Astrocyte (in vitro differentiated cells and primary cell): ENCODE measurements at regions not wholly inside any gene's neighbourhood (a gene's known extent, or its start where the extent isn't known, plus 50 kb on each side); places are given as distances from the start of the nearest gene placed in this dataset.

Experiments
- DNase-seq: peaks from one replicate; pipeline ENCODE4 v3.0.0-alpha.2; 2010; ENCODE audit warnings: low read depth
- FAIRE-seq: peaks from 2 replicates; lab custom pipeline; 2011; peaks lifted over from hg19 to GRCh38; lab: Jason Lieb, UNC
- H2AFZ ChIP-seq: 2 replicates; pipeline ENCODE4 v1.6.0; 2012; ENCODE audit warnings: low read depth, low read length, inconsistent platforms
- H3K27ac ChIP-seq: 2 replicates; pipeline ENCODE4 v1.5.1; 2011; ENCODE audit warnings: low read depth, low read length, inconsistent platforms
- H3K27me3 ChIP-seq: 2 replicates; pipeline ENCODE4 v1.6.0; 2011; ENCODE audit warnings: low read length, inconsistent platforms; ENCODE audit not compliant: insufficient read depth
- H3K36me3 ChIP-seq: 2 replicates; pipeline ENCODE4 v1.5.1; 2011; ENCODE audit warnings: low read length, inconsistent platforms; ENCODE audit not compliant: insufficient read depth
- H3K4me1 ChIP-seq: 2 replicates; pipeline ENCODE4 v1.5.1; 2011; ENCODE audit warnings: low read length, inconsistent platforms; ENCODE audit not compliant: insufficient read depth
- H3K4me2 ChIP-seq: 2 replicates; pipeline ENCODE4 v1.6.0; 2012; ENCODE audit warnings: low read length, inconsistent platforms
- H3K4me3 ChIP-seq: 2 replicates; pipeline ENCODE4 v1.5.1; 2011; ENCODE audit warnings: low read depth, mild to moderate bottlenecking, low read length, inconsistent platforms; ENCODE audit not compliant: insufficient read depth
- H3K79me2 ChIP-seq: 2 replicates; pipeline ENCODE4 v1.6.0; 2012; ENCODE audit warnings: mild to moderate bottlenecking, low read length, inconsistent platforms; ENCODE audit not compliant: insufficient read depth
- H3K9ac ChIP-seq: 2 replicates; pipeline ENCODE4 v1.6.0; 2012; ENCODE audit warnings: mild to moderate bottlenecking, low read length, inconsistent platforms
- H3K9me3 ChIP-seq: 2 replicates; pipeline ENCODE4 v1.5.1; 2012; ENCODE audit warnings: low read depth, mild to moderate bottlenecking, low read length, inconsistent platforms; ENCODE audit not compliant: insufficient read depth
- H4K20me1 ChIP-seq: 2 replicates; pipeline ENCODE4 v1.6.0; 2012; ENCODE audit warnings: low read length, inconsistent platforms; ENCODE audit not compliant: insufficient read depth
- H3K27ac Mint-ChIP-seq: one replicate; pipeline ENCODE4 v1.8.0; 2021; ENCODE audit warnings: mild to moderate bottlenecking, mixed read lengths; ENCODE audit not compliant: unreplicated experiment
- H3K27me3 Mint-ChIP-seq: one replicate; pipeline ENCODE4 v1.8.0; 2021; ENCODE audit warnings: low read depth, mixed read lengths; ENCODE audit not compliant: unreplicated experiment
- H3K36me3 Mint-ChIP-seq: one replicate; pipeline ENCODE4 v1.8.0; 2021; ENCODE audit warnings: low read depth, mixed read lengths; ENCODE audit not compliant: unreplicated experiment
- H3K4me1 Mint-ChIP-seq: one replicate; pipeline ENCODE4 v1.8.0; 2021; ENCODE audit warnings: low read depth, mixed read lengths; ENCODE audit not compliant: unreplicated experiment
- H3K4me3 Mint-ChIP-seq: one replicate; pipeline ENCODE4 v1.8.0; 2021; ENCODE audit warnings: mild to moderate bottlenecking, moderate library complexity, mixed read lengths; ENCODE audit not compliant: unreplicated experiment
- H3K9me3 Mint-ChIP-seq: one replicate; pipeline ENCODE4 v1.8.0; 2021; ENCODE audit warnings: mild to moderate bottlenecking, mixed read lengths; ENCODE audit not compliant: unreplicated experiment
- EZH2 ChIP-seq: IDR thresholded peaks from 2 replicates; pipeline ENCODE4 v1.6.1; 2012; ENCODE audit warnings: mild to moderate bottlenecking, low read length, inconsistent platforms; ENCODE audit not compliant: insufficient read depth
- TF ChIP-seq, protein P1 (sequence below): IDR thresholded peaks from 2 replicates; pipeline ENCODE4 v1.5.1; 2011; ENCODE audit warnings: low read depth, mild to moderate bottlenecking, inconsistent platforms, low read length, moderate library complexity; ENCODE audit not compliant: insufficient read depth

DNA sequence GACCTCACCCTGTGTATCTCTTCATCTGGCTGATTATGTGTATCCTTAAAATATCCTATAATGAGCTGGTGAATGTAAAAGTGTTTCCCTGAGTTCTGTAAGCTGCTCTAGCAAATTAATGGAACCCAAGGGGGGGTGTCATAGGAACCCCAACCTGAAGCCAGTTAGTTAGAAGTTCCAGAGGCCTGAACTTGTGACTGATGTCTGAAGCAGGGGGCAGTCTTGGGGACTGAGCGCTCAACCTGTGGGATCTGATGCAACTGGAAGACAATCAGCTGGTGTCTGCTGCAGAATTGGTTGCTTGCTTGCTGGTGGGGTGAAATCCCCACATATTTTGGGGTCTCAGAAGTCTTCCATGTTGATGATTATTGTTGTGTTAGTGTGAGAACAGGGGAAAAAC is 75.7 kb upstream of the NKD1 start:
- H3K36me3 ChIP-seq, result no peaks in the 10 kb centered on the region
- peaks cover 22% of the 10 kb centered on the region for H3K4me1 Mint-ChIP-seq
- peaks cover 17% of the 10 kb centered on the region for H3K4me1 ChIP-seq
- no peak overlapping the region for H3K4me2 ChIP-seq
- DNase-seq, result no peak
- peaks cover 22% of the 10 kb centered on the region for H3K27me3 Mint-ChIP-seq
- no peak overlapping the region for H3K4me3 ChIP-seq
- H3K27me3 ChIP-seq, result peaks cover 3% of the 10 kb centered on the region
- no peaks in the 10 kb centered on the region for H3K9me3 Mint-ChIP-seq
- no peak overlapping the region for H3K27ac ChIP-seq
- no peaks in the 10 kb centered on the region for H3K79me2 ChIP-seq
- no peak for FAIRE-seq
- no peak overlapping the region for H3K4me3 Mint-ChIP-seq
- no peak overlapping the region for H3K9ac ChIP-seq
- no peak overlapping the region for H3K27ac Mint-ChIP-seq
- no peaks in the 10 kb centered on the region for H4K20me1 ChIP-seq
- TF ChIP-seq EZH2, result no peak
- TF ChIP-seq, protein P1, sequence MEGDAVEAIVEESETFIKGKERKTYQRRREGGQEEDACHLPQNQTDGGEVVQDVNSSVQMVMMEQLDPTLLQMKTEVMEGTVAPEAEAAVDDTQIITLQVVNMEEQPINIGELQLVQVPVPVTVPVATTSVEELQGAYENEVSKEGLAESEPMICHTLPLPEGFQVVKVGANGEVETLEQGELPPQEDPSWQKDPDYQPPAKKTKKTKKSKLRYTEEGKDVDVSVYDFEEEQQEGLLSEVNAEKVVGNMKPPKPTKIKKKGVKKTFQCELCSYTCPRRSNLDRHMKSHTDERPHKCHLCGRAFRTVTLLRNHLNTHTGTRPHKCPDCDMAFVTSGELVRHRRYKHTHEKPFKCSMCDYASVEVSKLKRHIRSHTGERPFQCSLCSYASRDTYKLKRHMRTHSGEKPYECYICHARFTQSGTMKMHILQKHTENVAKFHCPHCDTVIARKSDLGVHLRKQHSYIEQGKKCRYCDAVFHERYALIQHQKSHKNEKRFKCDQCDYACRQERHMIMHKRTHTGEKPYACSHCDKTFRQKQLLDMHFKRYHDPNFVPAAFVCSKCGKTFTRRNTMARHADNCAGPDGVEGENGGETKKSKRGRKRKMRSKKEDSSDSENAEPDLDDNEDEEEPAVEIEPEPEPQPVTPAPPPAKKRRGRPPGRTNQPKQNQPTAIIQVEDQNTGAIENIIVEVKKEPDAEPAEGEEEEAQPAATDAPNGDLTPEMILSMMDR, result no peak
- H2AFZ ChIP-seq, result no peak overlapping the region
- H3K9me3 ChIP-seq, result no peaks in the 10 kb centered on the region
- H3K36me3 Mint-ChIP-seq, result no peaks in the 10 kb centered on the region

DNA sequence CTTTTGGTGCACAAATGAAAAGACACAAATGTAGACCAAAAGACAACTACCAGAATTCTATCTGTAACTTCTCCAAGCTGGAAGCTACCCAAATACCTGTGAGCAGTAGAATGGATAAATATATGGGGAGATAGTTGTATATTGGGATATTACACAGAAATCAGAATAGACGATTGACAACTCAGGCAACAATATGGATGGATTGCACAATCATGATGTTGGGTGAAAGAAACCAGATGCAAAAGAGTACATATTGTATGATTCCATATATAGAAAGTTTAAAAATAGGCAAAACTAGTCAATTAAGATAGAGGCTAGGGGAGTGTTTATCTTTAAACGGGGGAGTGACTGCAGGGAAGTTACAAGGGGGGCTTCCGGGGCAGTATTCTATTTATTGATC is 77.5 kb upstream of the NKD1 start:
- DNase-seq (no peak), FAIRE-seq (no peak)
- Histone ChIP-seq H3K4me2 (no peak overlapping the region), H2AFZ (no peak overlapping the region), H3K4me3 (no peak overlapping the region), H4K20me1 (no peaks in the 10 kb centered on the region), H3K9ac (no peak overlapping the region), H3K79me2 (no peaks in the 10 kb centered on the region), H3K27ac (no peak overlapping the region), H3K4me1 (peaks cover 19% of the 10 kb centered on the region), H3K36me3 (no peaks in the 10 kb centered on the region), H3K27me3 (no peaks in the 10 kb centered on the region), H3K9me3 (no peaks in the 10 kb centered on the region)
- H3K9me3 Mint-ChIP-seq, result no peaks in the 10 kb centered on the region
- H3K27ac Mint-ChIP-seq, result no peak overlapping the region
- no peak overlapping the region for H3K4me3 Mint-ChIP-seq
- TF ChIP-seq EZH2, result no peak
- TF ChIP-seq, protein P1, result no peak
- peaks cover 22% of the 10 kb centered on the region for H3K4me1 Mint-ChIP-seq
- H3K27me3 Mint-ChIP-seq, result peaks cover 22% of the 10 kb centered on the region
- no peaks in the 10 kb centered on the region for H3K36me3 Mint-ChIP-seq

DNA sequence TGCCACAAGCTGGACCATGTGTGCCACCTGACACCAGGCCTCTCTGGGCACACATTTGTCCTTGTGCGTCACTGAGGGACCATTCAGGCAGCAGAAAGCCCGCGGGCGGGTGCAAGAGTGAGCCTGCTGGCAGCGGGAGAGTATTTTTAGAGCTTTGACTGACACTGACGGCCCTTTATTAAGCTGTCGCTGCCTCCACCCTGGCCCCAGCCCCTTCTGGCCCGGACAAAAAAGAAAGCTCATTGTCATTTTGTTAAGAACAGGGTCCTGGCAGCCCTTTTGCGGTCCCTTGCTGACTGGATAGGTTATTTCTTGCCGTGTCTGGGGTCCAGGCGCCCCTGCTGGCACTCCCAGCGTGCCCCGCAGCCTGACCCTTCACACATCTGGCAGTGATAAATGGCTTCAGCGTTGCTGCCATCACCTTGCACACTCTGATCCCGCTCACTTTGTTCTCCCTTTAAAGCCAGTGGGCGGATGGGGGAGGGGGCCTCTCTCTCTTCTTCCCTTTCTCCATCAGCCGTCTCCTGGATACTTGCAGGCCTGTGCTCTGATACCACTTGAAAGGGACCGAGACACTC is 78.4 kb upstream of the NKD1 start:
- no peaks in the 10 kb centered on the region for H3K79me2 ChIP-seq
- H3K9me3 Mint-ChIP-seq, result no peaks in the 10 kb centered on the region
- peaks cover 22% of the 10 kb centered on the region for H3K4me1 Mint-ChIP-seq
- H3K27me3 Mint-ChIP-seq, result peaks cover 31% of the 10 kb centered on the region
- H3K36me3 ChIP-seq, result no peaks in the 10 kb centered on the region
- H3K4me1 ChIP-seq, result peaks cover 19% of the 10 kb centered on the region
- H3K27me3 ChIP-seq, result no peaks in the 10 kb centered on the region
- no peak overlapping the region for H3K27ac ChIP-seq
- H3K9ac ChIP-seq, result no peak overlapping the region
- no peaks in the 10 kb centered on the region for H3K9me3 ChIP-seq
- no peak for DNase-seq
- FAIRE-seq, result no peak
- H3K4me3 ChIP-seq, result no peak overlapping the region
- H3K27ac Mint-ChIP-seq, result no peak overlapping the region
- H2AFZ ChIP-seq, result no peak overlapping the region
- TF ChIP-seq, protein P1, result no peak
- TF ChIP-seq EZH2, result no peak
- no peaks in the 10 kb centered on the region for H4K20me1 ChIP-seq
- no peak overlapping the region for H3K4me3 Mint-ChIP-seq
- no peaks in the 10 kb centered on the region for H3K36me3 Mint-ChIP-seq
- H3K4me2 ChIP-seq, result no peak overlapping the region
